ENCODE measurements at regions not wholly inside any gene's neighbourhood (a gene's known extent, or its start where the extent isn't known, plus 50 kb on each side); places are given as distances from the start of the nearest gene placed in this dataset.

- Mint-ChIP-seq H3K4me3 (ENCODE audit: low read depth) (no peak overlapping the region), H3K27me3 (peaks cover 4% of the 10 kb centered on the region), H3K27ac (no peak overlapping the region), H3K36me3 (ENCODE audit: insufficient read depth) (no peaks in the 10 kb centered on the region), H3K4me1 (ENCODE audit: low read depth) (peaks cover 24% of the 10 kb centered on the region), H3K9me3 (ENCODE audit: low read depth) (no peaks in the 10 kb centered on the region)
- no peak for DNase-seq (ENCODE audit: low spot score, unreplicated experiment)
- TF ChIP-seq CTCF (IDR thresholded peaks at IDR 0.05; ENCODE audit: unreplicated experiment): no peak
These were observed 193.1 kb upstream of the KLF14 start for GRCh38 chr7:130927062-130927461.

GRCh38 chr7:130927564-130927963, 193.6 kb upstream of the KLF14 start:
- no peak for DNase-seq (ENCODE audit: low spot score, unreplicated experiment)
- no peak for TF ChIP-seq CTCF (IDR thresholded peaks at IDR 0.05; ENCODE audit: unreplicated experiment)
- H3K27ac Mint-ChIP-seq: no peak overlapping the region
- no peaks in the 10 kb centered on the region for H3K9me3 Mint-ChIP-seq (ENCODE audit: low read depth)
- no peaks in the 10 kb centered on the region for H3K36me3 Mint-ChIP-seq (ENCODE audit: insufficient read depth)
- H3K4me1 Mint-ChIP-seq (ENCODE audit: low read depth): peaks cover 22% of the 10 kb centered on the region
- H3K4me3 Mint-ChIP-seq (ENCODE audit: low read depth): no peak overlapping the region
- peaks cover 4% of the 10 kb centered on the region for H3K27me3 Mint-ChIP-seq

GRCh38 chr7:130929896-130930659, 196.1 kb upstream of the KLF14 start:
- DNase-seq (ENCODE audit: low spot score, unreplicated experiment): no peak
- H3K36me3 Mint-ChIP-seq (ENCODE audit: insufficient read depth): no peaks in the 10 kb centered on the region
- no peak overlapping the region for H3K4me3 Mint-ChIP-seq (ENCODE audit: low read depth)
- no peak for TF ChIP-seq CTCF (IDR thresholded peaks at IDR 0.05; ENCODE audit: unreplicated experiment)
- no peaks in the 10 kb centered on the region for H3K9me3 Mint-ChIP-seq (ENCODE audit: low read depth)
- no peak overlapping the region for H3K27ac Mint-ChIP-seq
- peaks cover 13% of the 10 kb centered on the region for H3K4me1 Mint-ChIP-seq (ENCODE audit: low read depth)
- peaks cover 4% of the 10 kb centered on the region for H3K27me3 Mint-ChIP-seq

GRCh38 chr7:130930681-130931080, 196.7 kb upstream of the KLF14 start:
- no peak for DNase-seq (ENCODE audit: low spot score, unreplicated experiment)
- H3K27me3 Mint-ChIP-seq: peaks cover 4% of the 10 kb centered on the region
- no peak overlapping the region for H3K27ac Mint-ChIP-seq
- TF ChIP-seq CTCF (IDR thresholded peaks at IDR 0.05; ENCODE audit: unreplicated experiment): no peak
- no peak overlapping the region for H3K4me3 Mint-ChIP-seq (ENCODE audit: low read depth)
- no peaks in the 10 kb centered on the region for H3K36me3 Mint-ChIP-seq (ENCODE audit: insufficient read depth)
- H3K4me1 Mint-ChIP-seq (ENCODE audit: low read depth): peaks cover 7% of the 10 kb centered on the region
- no peaks in the 10 kb centered on the region for H3K9me3 Mint-ChIP-seq (ENCODE audit: low read depth)

- TF ChIP-seq CTCF (IDR thresholded peaks at IDR 0.05; ENCODE audit: unreplicated experiment): no peak
- DNase-seq (ENCODE audit: low spot score, unreplicated experiment): no peak
- Mint-ChIP-seq H3K4me1 (ENCODE audit: low read depth) (no peaks in the 10 kb centered on the region), H3K27ac (no peak overlapping the region), H3K36me3 (ENCODE audit: insufficient read depth) (no peaks in the 10 kb centered on the region), H3K27me3 (peaks cover 4% of the 10 kb centered on the region), H3K4me3 (ENCODE audit: low read depth) (no peak overlapping the region), H3K9me3 (ENCODE audit: low read depth) (no peaks in the 10 kb centered on the region)
These were observed 197.4 kb upstream of the KLF14 start for GRCh38 chr7:130931423-130931822.
